A549 (cell line): ENCODE measurements at regions not wholly inside any gene's neighbourhood (a gene's known extent, or its start where the extent isn't known, plus 50 kb on each side); places are given as distances from the start of the nearest gene placed in this dataset.

ENCODE experiments used
- HDAC2 ChIP-seq: fragments of 200-600 bp; sonication (generic); IDR thresholded peaks from 2 replicates; pipeline ENCODE4 v1.6.1; 2016
- MYC ChIP-seq: IDR thresholded peaks from 2 replicates; pipeline ENCODE4 v1.6.1; 2012; ENCODE audit warnings: mild to moderate bottlenecking, inconsistent platforms, low read length, improper control_type of control experiment, borderline replicate concordance
- NR3C1 ChIP-seq: fragments of >200 bp; sonication (Bioruptor Twin); formaldehyde crosslinking; IDR thresholded peaks from 3 replicates; pipeline ENCODE4 v1.6.1; 2017
- POLR2A ChIP-seq: IDR thresholded peaks from 2 replicates; pipeline ENCODE4 v1.6.1; 2012; ENCODE audit warnings: mild to moderate bottlenecking, low read length
- RAD21 ChIP-seq, 2 experiments: fragments of >200 bp in 1 of 2; sonication (Bioruptor Twin) in 1 of 2; formaldehyde crosslinking in 1 of 2; IDR thresholded peaks in 1 of 2; conservative IDR thresholded peaks in 1 of 2; 2 replicates in 1 of 2; 3 replicates in 1 of 2; pipeline ENCODE4 v1.6.1; 2012 to 2018; ENCODE audit warnings: inconsistent platforms in 1 of 2
- ZC3H11A ChIP-seq: fragments of 450-650 bp; IDR thresholded peaks from 2 replicates; pipeline ENCODE4 v1.6.1; 2014; ENCODE audit warnings: antibody characterized with exemption, mild to moderate bottlenecking
- TF ChIP-seq, protein P1 (sequence below): fragments of >200 bp; sonication (Bioruptor Twin); formaldehyde crosslinking; IDR thresholded peaks from 3 replicates; pipeline ENCODE4 v1.5.1; 2016
- TF ChIP-seq, protein P2 (sequence below): fragments of 200-600 bp; sonication (generic); IDR thresholded peaks from 2 replicates; pipeline ENCODE4 v1.6.1; 2016; ENCODE audit warnings: antibody characterized with exemption, mild to moderate bottlenecking, moderate library complexity

DNA sequence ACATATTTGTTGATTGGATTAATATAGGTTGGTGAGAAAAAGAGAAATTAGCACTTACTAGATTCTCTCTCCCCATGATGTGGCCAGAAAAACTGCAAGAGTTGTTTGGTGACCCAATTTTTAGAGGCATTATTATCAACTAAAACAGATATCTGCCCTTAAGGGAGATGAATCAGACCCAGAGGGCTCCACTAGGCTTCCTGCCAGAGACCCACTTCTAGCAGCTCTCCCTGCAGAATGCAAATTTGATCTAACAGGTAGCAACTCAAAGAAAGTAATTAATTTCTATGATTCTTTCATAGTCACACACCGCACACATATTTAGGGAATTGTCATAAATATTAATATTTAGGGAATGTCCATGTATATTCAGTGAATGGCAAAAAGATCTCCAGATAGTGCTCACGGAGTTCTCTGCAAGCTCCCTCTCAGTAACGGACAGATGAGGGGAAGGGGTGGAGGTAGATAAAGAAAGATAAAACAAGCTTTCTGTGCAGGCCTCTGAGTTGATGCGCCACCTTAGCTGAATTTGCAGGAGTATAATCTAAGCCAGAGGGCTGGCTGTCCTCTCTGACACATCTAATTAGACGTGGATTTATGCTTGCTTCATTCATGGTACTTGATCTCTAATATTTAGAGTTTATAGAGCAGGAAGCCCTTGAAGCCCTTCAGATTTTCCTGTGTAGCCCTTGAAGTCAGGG lies 84.1 kb upstream of the CCDC190 start:
- TF ChIP-seq, protein P1, sequence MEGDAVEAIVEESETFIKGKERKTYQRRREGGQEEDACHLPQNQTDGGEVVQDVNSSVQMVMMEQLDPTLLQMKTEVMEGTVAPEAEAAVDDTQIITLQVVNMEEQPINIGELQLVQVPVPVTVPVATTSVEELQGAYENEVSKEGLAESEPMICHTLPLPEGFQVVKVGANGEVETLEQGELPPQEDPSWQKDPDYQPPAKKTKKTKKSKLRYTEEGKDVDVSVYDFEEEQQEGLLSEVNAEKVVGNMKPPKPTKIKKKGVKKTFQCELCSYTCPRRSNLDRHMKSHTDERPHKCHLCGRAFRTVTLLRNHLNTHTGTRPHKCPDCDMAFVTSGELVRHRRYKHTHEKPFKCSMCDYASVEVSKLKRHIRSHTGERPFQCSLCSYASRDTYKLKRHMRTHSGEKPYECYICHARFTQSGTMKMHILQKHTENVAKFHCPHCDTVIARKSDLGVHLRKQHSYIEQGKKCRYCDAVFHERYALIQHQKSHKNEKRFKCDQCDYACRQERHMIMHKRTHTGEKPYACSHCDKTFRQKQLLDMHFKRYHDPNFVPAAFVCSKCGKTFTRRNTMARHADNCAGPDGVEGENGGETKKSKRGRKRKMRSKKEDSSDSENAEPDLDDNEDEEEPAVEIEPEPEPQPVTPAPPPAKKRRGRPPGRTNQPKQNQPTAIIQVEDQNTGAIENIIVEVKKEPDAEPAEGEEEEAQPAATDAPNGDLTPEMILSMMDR = no peak
- TF ChIP-seq MYC (no peak), ZC3H11A (no peak), POLR2A (no peak), HDAC2 (no peak), RAD21 (conservative IDR thresholded peaks at IDR 0.05 in 1 of 2, IDR thresholded peaks at IDR 0.05 in 1 of 2) (no peak), NR3C1 (no peak)
- TF ChIP-seq, protein P2, sequence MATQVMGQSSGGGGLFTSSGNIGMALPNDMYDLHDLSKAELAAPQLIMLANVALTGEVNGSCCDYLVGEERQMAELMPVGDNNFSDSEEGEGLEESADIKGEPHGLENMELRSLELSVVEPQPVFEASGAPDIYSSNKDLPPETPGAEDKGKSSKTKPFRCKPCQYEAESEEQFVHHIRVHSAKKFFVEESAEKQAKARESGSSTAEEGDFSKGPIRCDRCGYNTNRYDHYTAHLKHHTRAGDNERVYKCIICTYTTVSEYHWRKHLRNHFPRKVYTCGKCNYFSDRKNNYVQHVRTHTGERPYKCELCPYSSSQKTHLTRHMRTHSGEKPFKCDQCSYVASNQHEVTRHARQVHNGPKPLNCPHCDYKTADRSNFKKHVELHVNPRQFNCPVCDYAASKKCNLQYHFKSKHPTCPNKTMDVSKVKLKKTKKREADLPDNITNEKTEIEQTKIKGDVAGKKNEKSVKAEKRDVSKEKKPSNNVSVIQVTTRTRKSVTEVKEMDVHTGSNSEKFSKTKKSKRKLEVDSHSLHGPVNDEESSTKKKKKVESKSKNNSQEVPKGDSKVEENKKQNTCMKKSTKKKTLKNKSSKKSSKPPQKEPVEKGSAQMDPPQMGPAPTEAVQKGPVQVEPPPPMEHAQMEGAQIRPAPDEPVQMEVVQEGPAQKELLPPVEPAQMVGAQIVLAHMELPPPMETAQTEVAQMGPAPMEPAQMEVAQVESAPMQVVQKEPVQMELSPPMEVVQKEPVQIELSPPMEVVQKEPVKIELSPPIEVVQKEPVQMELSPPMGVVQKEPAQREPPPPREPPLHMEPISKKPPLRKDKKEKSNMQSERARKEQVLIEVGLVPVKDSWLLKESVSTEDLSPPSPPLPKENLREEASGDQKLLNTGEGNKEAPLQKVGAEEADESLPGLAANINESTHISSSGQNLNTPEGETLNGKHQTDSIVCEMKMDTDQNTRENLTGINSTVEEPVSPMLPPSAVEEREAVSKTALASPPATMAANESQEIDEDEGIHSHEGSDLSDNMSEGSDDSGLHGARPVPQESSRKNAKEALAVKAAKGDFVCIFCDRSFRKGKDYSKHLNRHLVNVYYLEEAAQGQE = no peak
